GM21619 (cell line): ENCODE measurements at regions not wholly inside any gene's neighbourhood (a gene's known extent, or its start where the extent isn't known, plus 50 kb on each side); places are given as distances from the start of the nearest gene placed in this dataset.
"Not testable (repeated sequence)": the region's sequence is repeated elsewhere in the genome, so short reads cannot be mapped to it uniquely, and the experiment has no call there.

Experiments
- ATAC-seq: cut with Tn5 transposase; IDR thresholded peaks from one replicate; pipeline ENCODE4 v1.9.1; 2021; ENCODE audit not compliant: unreplicated experiment

DNA sequence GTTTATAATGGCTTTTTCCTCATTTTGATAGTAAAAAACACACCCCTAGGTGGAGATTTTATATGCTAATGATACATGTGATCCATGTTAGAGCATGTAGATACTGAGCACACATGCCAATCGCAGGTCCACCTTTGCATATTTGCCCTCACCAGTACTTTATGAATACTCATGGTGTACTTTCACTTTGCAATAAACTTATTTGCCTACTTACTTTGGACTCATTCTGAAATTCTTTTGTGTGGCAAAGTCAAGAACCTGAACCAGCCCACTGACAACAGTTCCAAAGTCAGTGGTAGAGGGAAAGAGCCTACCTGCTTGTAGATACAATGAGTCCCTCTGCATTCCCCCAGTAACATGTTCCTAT is 58.5 kb upstream of the DHRS4 start:
- no peak for ATAC-seq

DNA sequence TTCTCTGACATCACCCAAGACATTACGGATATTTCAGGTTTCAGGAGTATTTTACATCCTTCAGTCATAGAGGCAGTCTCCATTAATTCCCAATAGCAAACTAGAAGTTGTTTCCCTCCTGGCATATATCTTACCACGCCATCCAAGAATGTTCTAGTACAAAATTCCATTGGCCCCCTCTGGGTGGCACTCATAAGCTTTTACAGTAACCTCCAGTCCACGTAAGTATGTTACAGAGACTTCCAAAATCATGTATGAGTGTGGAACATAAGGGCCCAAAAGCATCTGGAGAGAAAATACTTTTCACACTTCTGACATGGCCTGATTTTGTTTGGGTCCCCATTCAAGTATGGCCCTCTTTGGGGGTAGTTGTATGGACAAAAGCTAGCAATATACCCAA is 58.1 kb upstream of the DHRS4 start:
- no peak for ATAC-seq

DNA sequence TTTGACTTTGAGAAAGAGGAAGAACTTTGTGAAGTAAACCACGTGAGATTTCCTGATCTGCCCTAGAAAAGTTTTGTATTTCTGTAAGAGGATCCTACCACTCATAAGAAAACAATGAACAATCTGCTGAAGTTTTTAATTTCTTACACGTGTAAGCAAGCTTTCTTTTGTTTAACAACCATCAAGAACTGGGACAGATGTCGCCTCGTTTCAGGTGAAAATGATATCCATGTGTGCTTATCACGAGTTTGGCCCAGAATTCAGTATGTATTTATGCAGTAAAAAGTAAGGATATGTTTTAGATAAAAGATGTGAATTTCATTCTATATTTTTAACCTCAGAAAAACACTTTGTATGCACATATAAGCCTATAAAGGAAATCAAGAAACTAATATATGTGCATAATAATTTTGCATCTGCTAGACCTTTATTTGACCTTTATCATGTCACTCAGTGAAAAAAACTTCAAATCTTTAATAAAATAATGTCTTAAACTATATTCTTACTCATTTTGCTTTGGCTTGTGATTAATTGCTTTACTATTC is 56.9 kb upstream of the DHRS4 start:
- no peak for ATAC-seq

DNA sequence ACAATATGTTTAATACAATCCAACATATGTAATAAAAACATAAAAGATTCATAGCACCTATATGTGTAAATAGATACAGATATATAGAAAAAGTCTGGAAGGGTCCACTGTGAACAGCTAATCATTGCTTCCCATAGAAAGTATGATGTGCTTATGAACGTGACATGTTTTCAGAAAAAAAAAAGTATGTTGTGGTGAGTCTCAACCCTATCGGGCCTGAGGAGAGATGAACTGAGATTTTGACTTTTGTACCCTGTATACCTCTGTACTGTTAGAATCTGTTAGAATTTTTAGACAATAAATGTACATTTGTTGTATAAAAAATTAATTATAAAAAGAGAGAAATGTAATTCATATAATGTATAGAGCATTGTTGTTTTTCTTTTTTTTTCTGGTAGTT is 56.3 kb upstream of the DHRS4 start:
- ATAC-seq = not testable (repeated sequence)

DNA sequence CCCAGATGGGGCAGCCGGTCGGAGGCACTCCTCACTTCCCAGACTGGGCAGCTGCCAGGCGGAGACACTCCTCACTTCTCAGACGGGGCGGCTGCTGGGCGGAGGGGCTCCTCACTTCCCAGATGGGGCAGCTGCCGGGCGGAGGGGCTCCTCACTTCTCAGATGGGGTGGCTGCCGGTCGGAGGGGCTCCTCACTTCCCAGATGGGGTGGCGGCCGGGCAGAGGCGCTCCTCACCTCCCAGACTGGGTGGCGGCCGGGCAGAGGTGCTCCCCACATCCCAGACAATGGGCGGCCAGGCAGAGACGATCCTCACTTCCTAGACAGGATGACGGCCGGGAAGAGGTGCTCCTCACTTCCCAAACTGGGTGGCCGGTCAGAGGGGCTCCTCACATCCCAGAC is 55.2 kb upstream of the DHRS4 start:
- ATAC-seq = not testable (repeated sequence)

DNA sequence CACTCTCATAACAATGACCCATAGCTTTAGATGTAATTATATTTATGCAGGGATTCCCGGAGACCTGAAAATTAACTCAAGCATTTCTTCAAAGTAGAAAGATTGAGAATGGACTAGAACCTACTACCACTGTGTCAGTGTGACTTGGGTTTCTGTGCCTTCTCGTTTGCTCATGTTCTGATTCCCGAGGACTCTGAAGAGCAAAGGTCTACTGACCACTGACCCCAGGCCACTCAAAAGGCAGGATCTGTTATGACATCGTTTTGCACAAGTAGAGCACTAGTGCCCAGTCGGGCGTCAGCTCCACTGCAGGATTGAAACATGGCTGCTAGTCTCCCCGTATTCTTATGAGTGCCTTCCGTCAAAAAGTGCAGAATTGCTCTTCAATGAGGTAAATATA is 53.8 kb upstream of the DHRS4 start:
- no peak for ATAC-seq

DNA sequence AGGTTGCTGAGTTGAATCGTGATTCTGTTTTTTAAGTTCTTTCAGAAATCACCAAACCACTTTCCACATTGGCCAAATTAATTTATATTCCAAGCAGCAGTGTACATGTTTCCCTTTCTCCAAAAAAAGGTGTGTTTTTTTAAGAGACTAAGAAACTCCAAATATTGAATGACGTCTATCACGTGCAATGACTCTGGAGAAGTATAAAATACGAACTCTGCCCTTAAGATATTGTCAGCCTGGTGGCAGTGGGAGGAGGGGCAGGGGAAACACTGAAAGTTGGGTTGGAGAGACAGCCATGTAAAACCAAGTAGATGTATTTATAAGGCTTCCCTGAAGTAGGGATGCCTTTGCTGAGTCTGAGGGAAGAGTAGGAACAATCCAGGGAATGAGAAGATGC is 50.1 kb upstream of the DHRS4 start:
- no peak for ATAC-seq
